NCI-H526 treated with DMSO at 0.1 percent for 48 hours (cell line): ENCODE measurements at regions not wholly inside any gene's neighbourhood (a gene's known extent, or its start where the extent isn't known, plus 50 kb on each side); places are given as distances from the start of the nearest gene placed in this dataset.

Experiments used
- DNase-seq: peaks from one replicate; lab custom pipeline; 2025; lab: John Stamatoyannopoulos, UW

DNA sequence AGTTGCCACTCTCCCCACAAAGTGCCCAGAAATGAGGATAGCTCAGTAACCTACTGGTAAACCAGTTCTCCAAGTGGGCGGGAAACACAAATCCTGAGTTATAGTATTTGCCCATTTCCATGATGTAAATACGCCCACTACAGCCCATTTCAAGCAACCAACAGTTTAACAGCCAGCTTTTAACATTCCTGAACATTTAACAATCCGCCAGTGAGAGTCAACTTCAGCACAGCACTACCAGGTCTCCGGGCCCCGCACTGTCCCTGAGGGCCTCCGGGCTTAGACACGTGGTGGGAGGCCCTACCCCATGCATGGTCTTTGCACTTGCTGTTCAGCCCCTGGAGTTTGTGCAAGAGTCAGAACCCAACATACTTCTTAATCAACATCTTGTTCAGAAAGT lies 132.0 kb upstream of the CTTNBP2NL start:
- no peak for DNase-seq

DNA sequence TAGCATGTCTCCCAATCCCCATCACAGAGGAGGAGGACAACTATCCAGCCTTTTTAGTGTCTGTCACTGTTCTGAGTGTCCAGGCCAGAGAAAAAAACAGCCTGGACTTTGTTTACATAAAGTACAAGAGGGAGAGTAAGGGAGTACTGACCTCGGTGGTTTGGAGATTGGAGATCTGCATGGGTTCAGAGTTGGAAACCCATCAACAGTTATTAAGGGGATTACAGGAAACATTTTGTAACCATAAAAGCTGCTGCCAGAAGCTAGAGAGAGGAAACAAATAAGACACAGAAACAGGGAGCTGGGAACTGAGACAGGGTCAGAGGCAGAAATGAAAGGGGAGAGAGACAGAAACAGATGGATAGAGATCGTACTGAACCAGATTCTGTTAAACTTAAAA lies 131.5 kb upstream of the CTTNBP2NL start:
- DNase-seq = no peak

DNA sequence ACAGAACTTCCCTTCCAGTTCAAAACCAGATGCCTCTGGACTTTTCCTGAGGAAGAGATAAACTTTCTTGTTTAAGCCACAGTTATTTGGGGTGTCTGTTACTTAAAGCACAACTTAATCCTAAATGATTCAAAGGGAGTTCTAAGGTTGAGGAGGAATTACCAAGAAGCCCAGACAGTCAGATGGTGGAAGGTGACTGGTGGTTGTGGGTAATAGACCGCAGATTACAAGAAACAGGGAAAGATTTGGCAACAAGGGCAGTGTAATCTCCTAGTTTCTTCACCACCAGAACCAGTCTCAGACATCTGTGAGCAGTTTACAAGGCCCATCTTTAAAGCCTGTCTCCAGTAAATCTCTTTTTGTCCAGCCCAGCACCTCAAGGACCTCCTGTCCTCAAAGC lies 130.1 kb upstream of the CTTNBP2NL start:
- no peak for DNase-seq

DNA sequence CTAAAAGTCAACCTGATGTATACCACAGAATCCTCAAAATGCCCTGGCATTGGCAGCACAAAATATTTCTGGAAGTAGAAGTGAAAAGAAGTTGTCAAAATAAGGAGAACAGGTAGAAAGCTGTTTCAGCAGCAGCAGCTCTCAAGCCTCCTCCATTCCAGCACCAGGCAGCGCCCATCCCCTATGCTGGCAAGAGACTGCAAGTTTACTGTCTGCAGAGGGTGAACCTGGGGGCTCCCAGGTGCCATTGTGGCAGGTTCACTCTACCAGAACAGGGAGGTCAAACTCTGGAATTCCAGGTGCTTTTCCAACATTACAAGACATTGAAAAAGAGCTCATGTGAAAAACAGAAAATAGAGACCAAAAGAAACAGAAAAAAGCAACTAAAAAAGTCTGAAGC lies 128.8 kb upstream of the CTTNBP2NL start:
- DNase-seq = no peak

DNA sequence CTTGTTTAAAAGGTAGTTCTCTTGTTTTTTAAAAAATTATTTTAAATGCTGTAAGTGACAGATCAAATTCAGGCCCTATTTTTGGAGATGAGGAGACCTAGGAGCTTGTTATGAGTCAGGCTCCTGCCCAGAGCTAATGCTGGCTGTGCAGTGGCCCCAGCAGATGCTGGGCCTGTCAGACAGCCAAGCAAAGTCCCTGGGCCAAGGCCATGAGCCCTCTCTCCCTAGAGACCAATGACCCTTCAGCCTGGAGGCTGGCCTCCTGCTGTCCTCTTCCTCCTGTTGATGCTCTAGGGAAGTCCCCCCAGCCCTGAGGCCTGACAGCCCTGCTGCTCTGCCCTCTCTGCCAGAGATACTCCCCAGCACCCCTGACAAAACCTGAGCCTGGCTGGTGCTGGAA lies 128.1 kb upstream of the CTTNBP2NL start:
- no peak for DNase-seq

DNA sequence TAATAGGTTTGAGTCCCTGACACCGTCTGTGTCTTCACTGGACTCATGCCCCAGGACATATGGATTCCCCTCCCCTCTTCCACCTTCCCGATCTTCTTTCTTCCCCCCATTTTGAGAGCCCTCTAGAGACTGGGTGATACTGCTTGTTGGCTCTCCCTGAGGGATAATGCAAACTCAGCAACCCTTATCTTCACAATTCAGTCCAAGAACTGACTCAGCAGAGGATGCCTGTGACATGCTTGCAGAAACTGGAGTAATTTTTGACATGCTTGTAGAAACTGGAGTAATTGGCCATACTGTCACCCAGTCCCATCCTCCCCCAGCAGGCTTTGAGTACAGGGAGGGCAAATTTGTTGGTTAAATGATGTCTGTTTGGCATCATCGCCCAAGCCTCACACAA lies 127.6 kb upstream of the CTTNBP2NL start:
- DNase-seq = no peak

DNA sequence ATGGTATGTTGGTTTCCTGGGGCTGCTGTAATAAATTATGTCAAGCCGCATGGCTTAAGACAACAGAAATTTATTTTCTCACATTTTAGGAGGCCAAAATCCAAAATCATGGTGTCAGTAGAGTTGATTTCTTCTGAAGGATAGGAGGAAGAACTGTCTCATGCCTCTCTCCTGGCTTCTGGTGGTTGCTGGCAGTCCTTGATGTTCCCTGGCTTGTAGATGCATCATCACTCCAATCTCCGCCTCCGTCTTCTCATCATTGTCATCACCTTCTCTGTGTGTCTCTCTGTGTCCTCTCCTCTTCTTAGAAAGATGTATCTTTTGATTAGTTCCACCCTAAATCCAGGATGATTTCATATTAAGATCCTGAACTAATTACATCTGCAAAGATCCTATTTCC lies 124.7 kb upstream of the CTTNBP2NL start:
- no peak for DNase-seq

DNA sequence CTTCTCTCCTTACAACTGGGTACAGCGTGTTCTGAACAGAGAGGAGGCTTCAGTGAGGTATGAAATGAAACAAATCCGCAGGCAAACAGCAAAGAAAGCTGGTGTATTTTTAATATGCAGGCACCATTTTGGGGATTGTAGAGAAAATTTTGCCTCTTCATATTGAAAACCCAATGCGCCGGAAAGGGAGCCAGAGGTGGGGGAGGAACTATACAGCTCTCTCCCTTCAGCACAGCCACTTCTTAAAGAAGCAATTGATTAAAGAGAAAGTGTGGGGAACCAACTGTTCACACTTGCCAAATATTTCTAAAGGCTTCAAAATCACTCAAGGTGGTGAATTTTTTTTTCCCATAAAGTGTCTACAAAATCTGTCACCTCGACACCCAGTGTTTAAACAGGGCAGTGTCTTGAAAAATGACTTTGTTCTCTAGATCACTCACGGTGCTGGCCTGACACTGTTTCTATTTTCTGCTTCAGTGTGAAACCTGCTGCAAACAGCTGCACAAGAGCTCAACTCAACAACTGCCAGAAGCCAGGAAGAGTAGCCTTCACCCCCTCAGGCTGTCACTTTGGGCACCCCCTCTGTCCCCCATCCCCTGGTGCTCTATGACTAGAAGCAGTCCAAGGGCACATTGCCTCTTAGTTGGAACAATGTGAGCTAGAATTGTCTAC lies 123.8 kb upstream of the CTTNBP2NL start:
- no peak for DNase-seq

DNA sequence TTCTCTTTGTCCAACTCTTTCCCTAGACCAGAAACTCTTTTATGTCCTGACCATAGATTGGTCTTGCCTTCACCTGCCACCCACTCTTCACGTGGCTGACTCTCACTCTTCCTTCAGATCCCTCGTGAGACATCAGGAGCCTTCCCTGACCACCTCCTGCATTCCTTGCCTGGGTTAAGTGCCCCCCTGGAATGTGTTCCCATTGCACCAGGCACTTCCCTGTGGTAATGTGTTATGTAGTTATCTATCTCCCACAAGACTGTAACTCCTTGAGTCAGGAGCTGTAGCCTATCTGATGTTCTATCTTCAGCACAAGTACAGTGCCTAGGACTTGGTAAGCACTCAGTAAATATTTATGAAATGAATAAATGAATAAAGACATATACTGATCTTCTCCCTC lies 111.2 kb upstream of the CTTNBP2NL start:
- DNase-seq = no peak

DNA sequence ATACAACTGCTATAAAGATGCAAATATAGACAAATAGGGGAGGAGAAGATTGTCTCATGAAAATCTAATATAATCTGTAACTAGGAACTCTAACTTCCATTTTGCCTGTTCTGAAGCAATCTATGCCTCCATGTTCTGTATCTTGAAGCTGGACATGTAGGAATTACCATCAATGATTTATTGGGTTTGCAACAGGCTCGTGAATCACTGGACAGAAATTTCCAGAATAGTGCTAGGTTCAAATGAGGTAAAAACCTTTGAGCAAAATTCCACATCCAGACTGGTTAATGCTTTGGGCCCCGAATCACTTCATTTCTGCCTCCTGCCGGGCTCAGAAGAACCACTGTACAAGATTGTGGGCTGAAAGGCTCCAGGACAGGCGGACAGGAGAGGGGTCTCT lies 110.7 kb upstream of the CTTNBP2NL start:
- no peak for DNase-seq

DNA sequence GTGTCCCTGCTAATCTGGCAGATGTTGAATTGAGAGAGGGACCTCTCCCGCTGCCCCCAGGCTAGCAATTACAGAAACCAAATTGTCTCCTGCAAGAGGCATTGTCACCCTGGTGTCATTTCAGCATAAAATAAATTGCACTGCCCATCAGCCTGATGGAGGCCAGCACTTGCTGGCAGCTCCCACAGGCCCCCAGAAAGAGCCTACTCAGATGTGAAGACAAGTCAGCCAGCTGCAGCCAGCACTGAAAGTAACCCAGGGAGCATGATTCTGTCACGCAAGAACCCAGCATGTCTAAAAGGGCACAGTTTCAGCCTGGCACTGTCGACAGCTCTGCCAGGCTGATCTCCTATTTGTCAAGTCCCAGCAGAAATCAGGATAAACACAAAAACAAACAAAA lies 110.3 kb upstream of the CTTNBP2NL start:
- DNase-seq = no peak

DNA sequence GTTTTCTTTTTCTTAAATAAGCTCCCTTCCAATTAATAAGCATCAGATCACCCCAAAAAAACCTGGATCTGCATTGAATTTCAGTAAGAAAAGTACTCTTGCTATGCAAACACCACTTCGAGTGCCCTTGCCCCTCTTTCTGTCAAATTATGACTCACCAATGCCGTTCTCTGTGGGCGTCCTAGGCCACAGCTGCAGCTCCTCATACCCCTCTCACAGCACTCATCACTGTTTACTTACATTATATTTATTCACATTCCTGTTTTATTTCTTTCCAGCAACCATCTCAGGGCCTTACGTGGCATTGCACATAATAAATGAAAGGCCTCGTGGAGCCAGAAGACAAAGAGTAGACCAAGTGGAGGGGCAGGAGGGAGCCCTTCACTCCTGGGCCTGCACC lies 99.1 kb upstream of the CTTNBP2NL start:
- no peak for DNase-seq

DNA sequence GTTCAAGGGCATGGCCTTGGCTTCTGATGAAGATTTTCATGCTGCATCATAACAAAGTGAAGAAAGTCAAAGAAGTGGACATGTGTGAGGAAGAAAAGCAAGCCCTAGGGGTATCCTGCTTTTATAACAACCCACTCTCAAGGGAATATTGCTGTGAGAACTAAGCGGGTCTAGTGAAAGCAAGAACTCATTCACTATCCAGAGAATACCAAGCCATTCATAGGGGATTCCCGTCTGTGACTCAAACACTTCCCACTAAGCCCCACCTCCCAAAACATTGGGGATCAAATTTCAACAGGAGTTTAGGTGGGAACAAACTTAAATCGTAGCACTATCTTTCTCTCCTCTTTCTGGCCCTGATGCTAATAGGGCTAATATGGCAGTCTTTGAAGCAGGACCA lies 98.5 kb upstream of the CTTNBP2NL start:
- DNase-seq = no peak

DNA sequence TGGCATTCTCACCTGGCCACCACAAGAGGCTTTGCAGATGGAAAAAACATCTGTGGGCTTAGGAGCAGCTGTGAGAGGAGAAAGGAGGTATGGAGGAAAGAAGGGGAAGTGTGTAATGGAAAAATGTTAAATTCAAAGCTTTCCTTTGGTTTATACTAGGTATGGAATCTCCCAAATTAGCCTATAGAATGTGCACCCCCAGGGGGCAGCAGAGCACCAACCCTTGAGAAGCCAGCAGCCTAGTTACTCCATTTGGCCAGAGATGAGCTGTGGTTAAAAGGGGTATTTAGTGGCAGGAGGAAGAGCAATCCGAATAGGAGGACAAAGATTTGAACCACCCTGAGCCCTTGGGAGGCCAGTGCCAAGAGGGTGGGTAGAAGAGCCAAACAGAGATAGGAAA lies 97.5 kb upstream of the CTTNBP2NL start:
- DNase-seq = peak; percentile 29

DNA sequence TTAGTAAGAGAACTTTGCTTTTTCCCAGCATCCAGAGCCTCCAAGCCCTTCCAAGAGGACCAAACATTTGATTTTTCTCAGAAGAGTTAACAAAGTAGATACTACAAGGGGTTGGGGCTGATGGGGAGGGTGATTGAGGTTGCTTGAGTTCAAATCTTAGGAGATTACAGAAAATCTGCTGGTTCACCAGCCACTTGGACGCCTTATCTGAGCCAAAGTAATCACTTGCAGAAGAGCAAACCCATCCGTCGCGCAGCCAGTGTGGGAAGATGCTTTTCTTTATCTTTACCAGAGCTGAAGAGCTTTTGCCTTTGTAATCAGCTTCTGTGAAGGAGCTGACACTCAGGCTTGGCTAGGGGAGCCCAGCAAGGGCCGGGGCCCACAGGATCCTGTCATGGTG lies 91.9 kb upstream of the CTTNBP2NL start:
- DNase-seq = no peak

DNA sequence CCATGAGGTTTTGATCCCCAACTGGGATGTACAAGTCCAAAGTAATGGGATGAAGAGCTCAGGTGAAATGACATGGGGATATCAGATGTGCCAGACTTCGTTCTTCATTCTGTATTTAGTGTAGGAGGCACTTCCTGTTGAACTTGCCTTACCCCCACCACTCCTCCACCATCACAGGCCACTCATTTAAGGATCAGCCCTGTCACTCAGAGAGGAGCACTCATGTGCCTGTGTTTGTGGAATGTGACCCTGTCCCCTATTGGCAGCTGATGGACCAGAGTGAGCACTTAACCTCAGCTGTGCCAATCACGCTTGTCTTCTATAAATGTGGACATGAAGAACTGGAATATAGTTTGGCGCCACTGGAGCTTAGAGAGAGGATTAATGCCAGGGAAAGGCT lies 91.4 kb upstream of the CTTNBP2NL start:
- no peak for DNase-seq

DNA sequence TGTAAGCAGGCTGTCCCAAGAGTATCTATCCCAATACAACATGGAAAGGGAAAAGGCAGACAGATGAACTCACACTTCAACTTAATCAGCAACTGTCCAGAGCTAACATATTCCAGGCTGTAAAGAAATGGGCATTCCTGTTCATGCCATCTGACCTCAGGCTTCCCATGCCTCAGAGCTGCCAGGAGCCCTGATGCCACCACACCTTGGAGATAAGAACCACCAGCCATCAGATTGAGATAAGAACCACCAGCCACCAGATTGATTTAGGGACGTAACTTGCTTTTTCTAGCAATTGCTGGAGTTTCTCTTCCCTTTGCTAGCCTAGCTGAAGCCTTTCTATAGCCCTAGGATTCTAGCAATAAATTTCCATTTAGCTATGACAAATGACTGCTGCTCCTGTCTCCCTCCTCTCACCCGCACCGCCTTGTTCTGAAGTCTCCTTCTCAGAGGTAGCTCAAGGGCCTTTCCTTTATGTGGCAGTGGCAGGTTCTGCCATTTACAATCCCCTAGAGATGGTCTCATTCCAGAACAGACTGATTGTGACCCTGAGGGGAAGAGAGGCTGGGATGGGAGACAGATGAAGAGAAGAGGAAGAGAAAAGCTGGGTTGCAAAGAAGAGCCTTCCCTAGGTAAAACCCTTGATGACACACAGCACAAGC lies 88.0 kb upstream of the CTTNBP2NL start:
- DNase-seq = no peak

DNA sequence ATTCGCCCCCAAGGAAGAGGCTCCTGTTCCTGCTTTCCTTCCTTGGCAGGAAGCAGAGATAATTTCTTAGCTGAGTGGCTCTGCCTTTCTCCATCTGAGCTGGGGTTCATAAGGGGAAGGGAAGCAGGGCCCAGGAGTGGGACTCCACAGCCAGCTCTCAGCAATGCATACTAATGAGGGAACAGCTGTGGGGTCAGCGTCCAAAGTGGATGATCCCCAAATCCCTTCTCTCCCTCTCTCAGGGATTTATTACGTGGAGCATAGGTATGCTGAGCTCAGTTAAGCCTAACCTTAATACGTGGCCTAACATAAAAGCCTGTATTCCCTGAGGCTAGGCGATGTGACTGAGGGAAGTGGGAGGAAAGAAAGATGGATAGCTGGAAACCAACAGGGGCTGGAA lies 87.3 kb upstream of the CTTNBP2NL start:
- no peak for DNase-seq

DNA sequence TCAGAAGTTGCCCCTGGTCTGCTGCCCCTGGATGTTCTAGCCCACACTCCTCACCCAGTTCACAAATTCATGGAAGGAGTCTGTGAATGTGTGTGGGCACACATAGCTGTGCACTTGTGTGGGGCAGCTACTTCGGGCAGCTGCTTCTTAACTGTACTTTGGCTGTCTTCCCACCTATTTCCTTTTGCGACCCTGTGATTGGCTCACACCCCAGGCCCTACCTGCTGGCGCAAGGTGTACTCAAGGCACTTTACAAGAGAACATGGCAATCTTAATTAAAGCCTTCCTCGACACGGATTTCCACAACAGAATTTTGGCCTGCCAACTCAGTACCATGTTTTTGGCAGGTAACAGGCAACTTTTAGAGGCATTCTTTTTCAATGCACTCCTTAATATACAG lies 86.5 kb upstream of the CTTNBP2NL start:
- DNase-seq = no peak

DNA sequence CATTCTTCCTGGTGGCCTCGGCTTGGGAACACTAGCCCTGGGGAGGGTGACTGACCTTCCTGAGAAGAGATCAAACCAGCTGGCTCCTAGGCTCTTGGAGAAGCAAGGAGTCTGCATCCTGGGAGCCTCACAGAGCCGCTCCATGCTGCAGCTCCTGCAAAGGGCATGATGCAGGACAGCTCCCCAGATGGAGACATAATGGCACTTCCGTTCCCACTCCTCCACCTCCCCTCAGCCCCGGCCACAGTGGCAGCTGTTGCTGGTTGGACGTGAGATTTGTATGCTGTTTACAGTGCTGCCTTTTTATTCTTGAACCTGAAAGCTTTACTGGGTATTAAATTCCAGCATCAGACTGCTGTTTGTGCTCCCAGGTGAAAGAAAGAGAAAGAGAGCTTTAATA lies 83.7 kb upstream of the CTTNBP2NL start:
- DNase-seq = no peak

DNA sequence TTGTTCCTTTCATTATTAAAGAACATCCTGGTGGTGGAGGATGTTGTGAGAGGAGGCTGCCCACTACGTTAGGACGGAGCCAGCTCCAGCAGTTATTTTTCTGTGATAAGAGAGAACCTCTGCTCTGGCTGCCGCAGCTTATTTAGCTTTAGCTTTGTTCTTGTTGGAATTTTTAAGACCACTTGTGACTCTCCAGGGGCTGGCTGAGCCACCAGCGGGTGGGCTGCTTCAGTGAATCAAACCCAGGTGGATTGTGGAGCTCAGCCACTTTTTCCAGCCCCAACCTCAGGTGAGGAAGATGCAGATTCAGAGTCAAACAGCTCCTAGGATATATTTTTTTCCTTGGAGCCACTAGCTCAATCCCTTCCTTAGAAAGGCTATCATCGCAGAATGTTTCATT lies 83.1 kb upstream of the CTTNBP2NL start:
- no peak for DNase-seq

DNA sequence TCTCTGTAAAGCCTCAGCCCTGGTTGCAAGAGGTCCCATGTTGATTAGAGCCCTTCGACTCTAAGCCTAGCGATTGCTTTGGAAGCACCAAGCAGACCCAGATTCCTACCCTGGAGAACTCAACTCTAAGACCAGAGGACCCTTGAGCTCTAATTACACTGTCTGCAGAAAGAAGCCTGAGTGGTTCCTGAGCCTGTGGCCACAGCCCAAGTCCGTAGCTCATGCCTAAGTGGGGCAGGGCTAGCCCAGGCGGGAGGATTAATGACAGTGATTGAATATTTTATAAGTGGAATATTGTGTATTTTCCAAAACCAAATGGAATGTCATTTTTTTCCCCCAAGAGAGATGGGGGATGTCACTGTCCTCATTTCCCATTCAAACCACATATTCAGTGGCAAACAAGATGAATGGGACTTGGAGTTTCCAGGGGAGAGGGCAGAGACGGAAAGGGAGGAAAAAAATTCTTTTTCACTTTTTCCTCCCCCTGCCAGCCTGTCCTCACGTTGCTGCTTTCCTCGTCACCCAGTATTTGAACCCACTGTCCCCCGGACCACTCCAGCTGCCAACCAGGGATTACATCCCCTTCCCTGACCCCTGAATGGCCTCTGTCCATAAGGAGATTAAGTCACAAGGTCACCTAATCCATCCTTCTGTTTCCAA lies 79.6 kb upstream of the CTTNBP2NL start:
- DNase-seq = no peak

DNA sequence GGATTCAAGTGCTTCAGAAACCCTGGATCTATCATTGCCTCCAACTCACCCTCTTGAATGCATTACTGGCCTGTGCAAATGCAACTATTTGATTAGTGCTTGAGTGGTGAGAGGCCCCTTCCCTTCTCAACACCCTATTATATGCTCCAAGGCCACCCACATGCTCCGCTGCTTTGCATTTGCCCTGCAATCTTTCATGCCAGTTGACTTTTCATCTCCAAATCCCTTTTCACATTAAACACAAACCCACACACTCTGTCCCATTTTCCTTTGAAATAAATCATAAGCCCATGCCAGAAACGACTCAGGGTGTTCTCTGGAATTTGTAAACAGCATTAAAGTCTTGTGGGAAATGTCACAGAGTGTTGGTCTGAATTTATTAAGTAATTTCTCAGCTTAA lies 78.9 kb upstream of the CTTNBP2NL start:
- DNase-seq = no peak

DNA sequence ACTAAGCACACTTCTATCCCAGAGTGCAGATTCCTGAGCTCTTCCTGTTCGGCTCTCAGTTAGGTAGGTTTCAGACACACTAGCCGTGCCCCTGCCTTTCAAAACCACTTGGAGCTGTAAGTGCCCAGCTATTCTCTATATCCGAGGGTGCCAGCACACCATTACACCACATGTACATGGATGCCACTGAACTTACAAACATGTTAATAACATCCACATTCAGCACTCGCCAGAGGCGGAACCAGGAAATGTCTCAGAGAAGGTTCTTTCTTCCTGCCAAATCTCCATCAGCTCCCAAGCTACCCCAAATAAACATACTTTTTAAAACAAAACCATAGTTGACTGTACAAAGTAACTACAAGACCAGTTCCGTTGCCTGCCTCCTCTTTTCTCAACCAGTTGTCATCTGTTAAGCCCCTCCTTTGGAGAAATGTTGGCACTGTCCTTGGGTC lies 78.4 kb upstream of the CTTNBP2NL start:
- no peak for DNase-seq
